Activated naive CD4-positive, alpha-beta T cell treated with anti-CD3 and anti-CD28 coated beads, Interleukin-2, amount 50 U/mL, for 24 hours (primary cell): ENCODE measurements at regions not wholly inside any gene's neighbourhood (a gene's known extent, or its start where the extent isn't known, plus 50 kb on each side); places are given as distances from the start of the nearest gene placed in this dataset.
"Not testable (repeated sequence)": the region's sequence is repeated elsewhere in the genome, so short reads cannot be mapped to it uniquely, and the experiment has no call there.

Experiments used
- H3K27ac Mint-ChIP-seq: one replicate; pipeline ENCODE4 v1.8.0; 2021; ENCODE audit warnings: mild to moderate bottlenecking, mixed read lengths
- H3K27me3 Mint-ChIP-seq: one replicate; pipeline ENCODE4 v1.8.0; 2021; ENCODE audit warnings: mixed read lengths
- H3K36me3 Mint-ChIP-seq: one replicate; pipeline ENCODE4 v1.8.0; 2021; ENCODE audit warnings: mixed read lengths
- H3K4me1 Mint-ChIP-seq: one replicate; pipeline ENCODE4 v1.8.0; 2021; ENCODE audit warnings: mixed read lengths
- H3K4me3 Mint-ChIP-seq: one replicate; pipeline ENCODE4 v1.8.0; 2021; ENCODE audit warnings: mild to moderate bottlenecking, mixed read lengths
- H3K9me3 Mint-ChIP-seq: one replicate; pipeline ENCODE4 v1.8.0; 2021; ENCODE audit warnings: mixed read lengths

DNA sequence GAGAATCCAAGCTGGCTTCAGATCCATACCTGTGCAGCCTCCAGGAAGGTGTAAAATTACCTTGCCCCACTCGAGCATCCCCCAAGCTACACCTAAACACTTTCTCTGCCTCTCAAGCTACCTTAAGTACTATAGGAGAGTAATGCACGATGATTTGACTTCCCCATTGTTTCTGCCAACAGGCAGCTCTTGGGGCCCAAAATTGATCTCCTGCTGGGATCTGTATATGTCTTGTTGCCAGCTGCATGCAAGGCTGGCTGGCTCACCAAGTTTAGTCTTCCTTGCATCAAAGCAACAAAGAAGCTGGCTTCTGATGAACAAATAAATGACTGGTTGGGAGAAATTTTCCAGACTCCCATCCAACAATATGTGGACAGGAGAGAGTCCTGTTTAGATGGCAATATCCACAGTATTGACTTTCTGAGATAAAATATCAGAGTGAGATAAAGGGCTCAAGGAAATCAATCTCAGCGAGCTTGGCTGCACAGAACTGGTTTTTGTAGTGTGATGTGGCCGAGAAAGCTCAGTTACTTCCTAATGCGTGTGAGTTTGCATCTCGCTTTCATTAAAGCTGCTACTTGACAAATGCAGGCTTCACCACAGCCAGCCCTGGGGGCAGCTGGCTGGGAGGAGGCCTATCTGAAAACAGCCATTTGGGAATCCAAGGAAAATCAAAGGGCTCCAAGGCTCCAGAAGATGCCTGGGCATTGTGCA is 140.7 kb downstream of the MINAR1 start:
- Mint-ChIP-seq H3K27me3 (peaks cover 3% of the 10 kb centered on the region), H3K27ac (no peak overlapping the region), H3K9me3 (peaks cover 6% of the 10 kb centered on the region), H3K4me3 (no peak overlapping the region), H3K4me1 (no peaks in the 10 kb centered on the region), H3K36me3 (no peaks in the 10 kb centered on the region)

DNA sequence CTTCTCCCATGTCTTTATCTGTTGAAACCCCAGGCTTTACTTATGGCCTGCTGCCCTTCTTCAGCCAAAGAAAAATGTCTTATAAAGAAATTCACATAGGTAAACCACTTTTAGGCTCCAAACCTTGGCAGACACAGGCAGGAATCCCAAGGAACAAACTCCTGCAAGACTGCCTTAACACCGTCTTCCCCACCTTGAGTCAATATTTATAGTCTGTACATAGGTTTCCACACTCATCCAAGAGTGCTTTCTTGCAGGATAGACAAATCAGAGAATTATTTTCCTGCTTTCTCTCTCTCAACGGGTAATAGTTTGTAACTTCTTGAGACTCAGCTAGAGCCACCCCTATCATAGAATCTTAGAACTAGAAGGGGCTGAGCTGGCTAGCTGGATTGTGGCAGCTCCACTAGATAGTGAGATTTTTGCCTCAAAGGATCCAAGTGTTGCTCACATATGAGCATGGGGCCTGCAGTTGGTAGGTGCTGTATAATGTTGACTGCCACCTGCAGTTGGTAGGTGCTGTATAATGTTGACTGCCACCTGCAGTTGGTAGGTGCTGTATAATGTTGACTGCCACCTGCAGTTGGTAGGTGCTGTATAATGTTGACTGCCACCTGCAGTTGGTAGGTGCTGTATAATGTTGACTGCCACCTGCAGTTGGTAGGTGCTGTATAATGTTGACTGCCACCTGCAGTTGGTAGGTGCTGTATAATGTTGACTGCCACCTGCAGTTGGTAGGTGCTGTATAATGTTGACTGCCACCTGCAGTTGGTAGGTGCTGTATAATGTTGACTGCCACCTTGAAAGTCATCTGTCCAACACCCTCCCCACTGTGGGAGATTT is 142.5 kb downstream of the MINAR1 start:
- H3K4me3 Mint-ChIP-seq, H3K4me1 Mint-ChIP-seq, H3K9me3 Mint-ChIP-seq, H3K36me3 Mint-ChIP-seq, H3K27ac Mint-ChIP-seq, H3K27me3 Mint-ChIP-seq: not testable (repeated sequence)

DNA sequence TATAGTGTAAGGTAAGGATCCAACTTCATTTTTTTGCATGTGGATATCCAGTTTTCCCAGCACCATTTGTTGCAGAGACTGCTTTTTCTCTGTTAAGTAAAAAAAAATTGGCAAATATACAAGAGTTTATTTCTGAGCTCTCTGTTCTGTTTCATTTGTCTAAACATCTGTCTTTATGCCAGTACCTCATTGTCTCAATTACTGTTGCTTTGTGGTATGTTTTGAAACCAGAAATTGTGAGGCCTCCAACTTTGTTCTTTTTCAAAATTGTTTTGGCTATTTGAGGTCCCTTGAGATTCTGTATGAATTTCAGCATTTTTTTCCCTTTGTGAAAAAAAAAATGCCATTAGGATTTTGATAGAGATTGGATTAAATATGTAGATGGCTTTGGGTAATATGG is 150.5 kb downstream of the MINAR1 start:
- Mint-ChIP-seq H3K4me3 (no peak overlapping the region), H3K27me3 (peaks cover 28% of the 10 kb centered on the region), H3K36me3 (no peaks in the 10 kb centered on the region), H3K27ac (no peak overlapping the region), H3K4me1 (no peaks in the 10 kb centered on the region), H3K9me3 (peaks cover 9% of the 10 kb centered on the region)

GRCh38 chr15:79592126-79592525 is 160.0 kb downstream of the MINAR1 start:
- Mint-ChIP-seq H3K27me3 (peaks cover 18% of the 10 kb centered on the region), H3K9me3 (no peaks in the 10 kb centered on the region), H3K4me1 (no peaks in the 10 kb centered on the region), H3K27ac (no peak overlapping the region), H3K36me3 (no peaks in the 10 kb centered on the region), H3K4me3 (no peak overlapping the region)

DNA sequence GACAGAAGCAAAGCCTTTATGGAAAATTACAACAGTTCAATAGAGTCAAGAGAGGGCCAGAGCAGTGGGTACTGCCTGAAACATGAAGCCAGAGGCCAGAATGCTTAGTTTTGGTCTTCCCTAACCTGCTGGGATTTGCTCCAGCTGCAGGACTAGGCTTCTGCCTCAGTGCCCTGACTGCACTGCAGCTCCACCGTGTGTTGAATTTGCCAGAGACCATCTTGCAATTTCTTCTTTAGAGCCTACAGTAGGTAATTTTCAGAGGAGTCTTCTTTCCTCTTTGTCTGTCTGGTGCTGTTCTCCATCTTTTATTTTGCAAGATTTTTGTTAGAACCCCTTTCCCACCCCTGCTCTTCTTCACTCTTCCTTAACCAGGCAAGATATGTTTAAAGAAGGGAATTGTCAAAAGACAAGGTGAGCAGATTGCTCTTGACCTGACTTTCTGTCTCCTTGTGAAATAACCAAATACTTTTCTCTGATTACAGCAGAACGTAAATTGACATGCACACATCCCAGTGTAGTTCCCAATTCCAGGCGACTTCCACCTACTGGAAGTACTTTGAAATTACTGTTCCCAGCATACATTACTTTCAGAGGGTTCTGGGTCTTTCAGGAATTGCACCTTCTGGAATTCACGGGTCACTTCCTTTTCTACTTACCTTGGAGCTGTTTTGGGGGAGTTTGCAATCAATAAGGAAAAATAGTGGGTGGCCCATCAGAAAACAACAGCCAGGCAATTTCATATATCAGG is 161.2 kb downstream of the MINAR1 start:
- H3K27ac Mint-ChIP-seq, result no peak overlapping the region
- H3K9me3 Mint-ChIP-seq, result no peaks in the 10 kb centered on the region
- H3K36me3 Mint-ChIP-seq, result no peaks in the 10 kb centered on the region

GRCh38 chr15:79595306-79595705 is 163.2 kb downstream of the MINAR1 start:
- Mint-ChIP-seq H3K9me3 (no peaks in the 10 kb centered on the region), H3K36me3 (no peaks in the 10 kb centered on the region), H3K27me3 (peaks cover 11% of the 10 kb centered on the region), H3K4me3 (no peak overlapping the region), H3K27ac (no peak overlapping the region), H3K4me1 (no peaks in the 10 kb centered on the region)

More for the DNA sequence above, 161.2 kb downstream of the MINAR1 start:
- Mint-ChIP-seq H3K4me1 (no peaks in the 10 kb centered on the region), H3K27me3 (peaks cover 16% of the 10 kb centered on the region), H3K4me3 (no peak overlapping the region)

GRCh38 chr15:79595995-79596622 is 164.0 kb downstream of the MINAR1 start:
- no peaks in the 10 kb centered on the region for H3K4me1 Mint-ChIP-seq
- no peaks in the 10 kb centered on the region for H3K9me3 Mint-ChIP-seq
- H3K27me3 Mint-ChIP-seq, result peaks cover 14% of the 10 kb centered on the region
- H3K36me3 Mint-ChIP-seq, result no peaks in the 10 kb centered on the region
- no peak overlapping the region for H3K4me3 Mint-ChIP-seq
- no peak overlapping the region for H3K27ac Mint-ChIP-seq

- H3K27ac Mint-ChIP-seq, result no peak overlapping the region
- no peaks in the 10 kb centered on the region for H3K9me3 Mint-ChIP-seq
- H3K27me3 Mint-ChIP-seq, result peaks cover 12% of the 10 kb centered on the region
- H3K36me3 Mint-ChIP-seq, result no peaks in the 10 kb centered on the region
- no peaks in the 10 kb centered on the region for H3K4me1 Mint-ChIP-seq
- no peak overlapping the region for H3K4me3 Mint-ChIP-seq
Measured at GRCh38 chr15:79598639-79599038, 166.5 kb downstream of the MINAR1 start.

GRCh38 chr15:79601405-79602086 is 169.4 kb downstream of the MINAR1 start:
- H3K9me3 Mint-ChIP-seq, result no peaks in the 10 kb centered on the region
- no peak overlapping the region for H3K27ac Mint-ChIP-seq
- no peaks in the 10 kb centered on the region for H3K36me3 Mint-ChIP-seq
- no peak overlapping the region for H3K4me3 Mint-ChIP-seq
- peaks cover 12% of the 10 kb centered on the region for H3K27me3 Mint-ChIP-seq
- no peaks in the 10 kb centered on the region for H3K4me1 Mint-ChIP-seq

DNA sequence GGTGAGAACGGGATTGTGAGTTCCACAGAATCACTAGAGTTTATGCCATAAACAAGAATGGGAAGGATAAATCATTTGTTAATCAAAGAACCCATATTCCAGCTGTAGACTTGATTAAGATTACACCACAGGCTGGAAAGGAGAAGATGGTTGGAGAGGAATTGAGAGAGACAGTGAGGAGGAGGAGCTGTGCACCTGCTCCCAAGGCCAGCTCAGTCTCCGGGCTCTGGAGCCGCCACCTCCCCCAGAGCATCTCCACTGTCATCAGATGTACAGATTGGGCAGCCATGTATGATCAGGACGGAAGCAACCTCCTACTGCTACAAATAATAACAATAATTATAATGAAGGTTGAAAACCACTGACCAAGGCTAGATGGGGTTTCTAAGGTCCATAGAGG is 170.0 kb downstream of the MINAR1 start:
- no peak overlapping the region for H3K27ac Mint-ChIP-seq
- H3K36me3 Mint-ChIP-seq, result no peaks in the 10 kb centered on the region
- no peaks in the 10 kb centered on the region for H3K4me1 Mint-ChIP-seq
- H3K4me3 Mint-ChIP-seq, result no peak overlapping the region
- H3K27me3 Mint-ChIP-seq, result peaks cover 14% of the 10 kb centered on the region
- H3K9me3 Mint-ChIP-seq, result no peaks in the 10 kb centered on the region

DNA sequence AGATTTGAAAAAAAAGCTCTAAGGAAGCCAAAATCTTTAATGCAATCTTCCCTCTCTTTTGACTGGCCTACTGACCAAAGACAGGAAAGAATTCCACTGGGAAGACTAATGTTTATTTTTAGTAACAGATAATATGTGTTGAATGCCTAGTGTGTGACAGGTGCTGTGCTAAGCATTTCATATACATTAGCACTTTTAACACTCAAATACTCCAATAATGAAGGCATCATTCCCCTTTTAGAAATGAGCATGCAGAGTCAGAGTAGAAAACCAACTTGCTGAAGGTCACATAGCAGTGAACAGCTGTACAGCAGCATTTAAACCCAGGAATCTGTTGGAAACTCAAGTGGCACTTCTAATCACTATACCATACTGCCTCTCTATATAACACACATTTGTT is 170.6 kb downstream of the MINAR1 start:
- Mint-ChIP-seq H3K36me3 (no peaks in the 10 kb centered on the region), H3K4me3 (no peak overlapping the region), H3K9me3 (no peaks in the 10 kb centered on the region), H3K4me1 (no peaks in the 10 kb centered on the region), H3K27ac (no peak overlapping the region), H3K27me3 (peaks cover 18% of the 10 kb centered on the region)

GRCh38 chr15:79606831-79607355 is 174.8 kb downstream of the MINAR1 start:
- Mint-ChIP-seq H3K9me3 (no peaks in the 10 kb centered on the region), H3K36me3 (no peaks in the 10 kb centered on the region), H3K27me3 (peaks cover 7% of the 10 kb centered on the region), H3K4me1 (no peaks in the 10 kb centered on the region), H3K27ac (no peak overlapping the region), H3K4me3 (no peak overlapping the region)

DNA sequence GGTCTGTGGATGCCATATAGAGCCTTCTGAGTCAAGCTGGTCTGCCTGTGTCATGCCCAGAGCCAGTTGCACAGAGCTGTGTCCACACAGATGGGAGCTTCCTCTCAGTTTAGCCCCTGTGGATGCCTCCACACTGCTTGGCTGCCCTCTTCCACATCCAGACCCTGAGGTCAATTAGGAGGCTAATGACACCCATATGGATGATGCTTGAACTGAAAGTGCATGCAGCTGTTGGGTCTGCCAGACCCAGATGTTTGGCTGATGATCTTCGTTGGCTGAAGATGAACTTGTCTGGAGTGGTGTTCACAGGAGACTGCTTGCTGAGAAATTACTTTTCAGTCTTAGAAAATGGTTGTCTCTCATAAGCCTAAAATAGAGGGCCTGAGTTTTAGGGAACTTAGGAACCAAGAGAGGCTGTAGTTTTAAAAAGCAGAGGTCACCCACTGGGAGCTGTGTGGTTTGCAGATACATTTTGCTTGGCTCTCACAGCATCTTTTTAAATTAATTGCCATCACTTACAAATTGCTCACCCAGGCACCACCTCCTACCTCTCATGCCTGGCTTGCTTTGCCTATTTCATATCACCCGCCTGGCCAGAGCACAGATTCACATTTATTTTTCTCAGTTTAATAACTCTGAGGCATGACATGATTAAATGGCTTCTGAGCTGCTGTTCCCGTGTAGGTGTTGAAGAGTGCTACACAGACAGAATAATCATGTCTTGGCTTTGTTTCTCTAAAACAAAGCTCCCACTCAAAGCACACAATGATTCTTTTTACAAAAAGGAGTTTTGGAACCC is 176.1 kb downstream of the MINAR1 start:
- Mint-ChIP-seq H3K4me1 (no peaks in the 10 kb centered on the region), H3K9me3 (no peaks in the 10 kb centered on the region), H3K4me3 (no peak overlapping the region), H3K36me3 (no peaks in the 10 kb centered on the region), H3K27ac (no peak overlapping the region), H3K27me3 (peaks cover 11% of the 10 kb centered on the region)

DNA sequence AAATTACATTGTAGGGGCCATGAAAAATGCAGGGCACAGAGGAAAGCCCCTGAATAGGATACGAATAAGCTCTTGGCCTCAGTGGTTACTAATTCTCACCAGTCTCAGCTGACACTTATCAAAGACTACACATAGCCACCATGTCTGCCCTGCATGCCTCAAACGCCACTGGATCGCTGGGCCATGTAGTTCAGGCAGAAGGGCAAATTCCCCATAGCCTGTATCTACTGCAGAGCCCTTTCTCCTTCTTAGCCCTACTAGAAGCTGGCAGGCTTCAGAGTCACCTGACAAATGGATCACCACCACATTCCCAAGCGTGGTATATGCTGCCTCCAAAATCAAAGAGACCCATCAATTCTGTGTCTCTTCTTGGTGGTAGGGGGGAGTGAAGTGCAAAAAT is 177.4 kb downstream of the MINAR1 start:
- H3K9me3 Mint-ChIP-seq, result no peaks in the 10 kb centered on the region
- no peak overlapping the region for H3K27ac Mint-ChIP-seq
- H3K27me3 Mint-ChIP-seq, result peaks cover 11% of the 10 kb centered on the region
- H3K4me1 Mint-ChIP-seq, result no peaks in the 10 kb centered on the region
- H3K4me3 Mint-ChIP-seq, result no peak overlapping the region
- no peaks in the 10 kb centered on the region for H3K36me3 Mint-ChIP-seq
